Stimulated activated CD8-positive, alpha-beta memory T cell treated with anti-CD3 and anti-CD28 coated beads, Interleukin-4, amount 100 ng/mL, for 48 hours (primary cell): ENCODE measurements at regions not wholly inside any gene's neighbourhood (a gene's known extent, or its start where the extent isn't known, plus 50 kb on each side); places are given as distances from the start of the nearest gene placed in this dataset.

ENCODE experiments used
- DNase-seq: peaks from one replicate; pipeline ENCODE4 v3.0.0-alpha.2; 2020

GRCh38 chr4:123898946-123899666 is 502.5 kb downstream of the SPRY1 start:
- DNase-seq = no peak

GRCh38 chr4:123904882-123905281 is 508.3 kb downstream of the SPRY1 start:
- no peak for DNase-seq

- no peak for DNase-seq
Observed at GRCh38 chr4:123913598-123913997, 517.0 kb downstream of the SPRY1 start.

GRCh38 chr4:123916821-123917220 is 520.2 kb downstream of the SPRY1 start:
- no peak for DNase-seq

- DNase-seq = no peak
Observed at GRCh38 chr4:123919576-123920098, 523.0 kb downstream of the SPRY1 start.

GRCh38 chr4:123921339-123921738 is 524.7 kb downstream of the SPRY1 start:
- no peak for DNase-seq

GRCh38 chr4:123922847-123923246 is 526.3 kb downstream of the SPRY1 start:
- no peak for DNase-seq

GRCh38 chr4:123924536-123924935 is 527.9 kb downstream of the SPRY1 start:
- no peak for DNase-seq

GRCh38 chr4:123929565-123929964 is 533.0 kb downstream of the SPRY1 start:
- DNase-seq = no peak

- no peak for DNase-seq
Observed at GRCh38 chr4:123930996-123931395, 534.4 kb downstream of the SPRY1 start.

- DNase-seq = no peak
Observed at GRCh38 chr4:123934096-123934495, 537.5 kb downstream of the SPRY1 start.

- no peak for DNase-seq
Observed at GRCh38 chr4:123936621-123937043, 540.0 kb downstream of the SPRY1 start.

GRCh38 chr4:123937581-123937980 is 541.0 kb downstream of the SPRY1 start:
- no peak for DNase-seq

- no peak for DNase-seq
Observed at GRCh38 chr4:123939621-123940020, 543.0 kb downstream of the SPRY1 start.

- no peak for DNase-seq
Observed at GRCh38 chr4:123940604-123941003, 544.0 kb downstream of the SPRY1 start.

- DNase-seq = no peak
Observed at GRCh38 chr4:123941306-123941705, 544.7 kb downstream of the SPRY1 start.

GRCh38 chr4:123943976-123944375 is 547.4 kb downstream of the SPRY1 start:
- no peak for DNase-seq

- DNase-seq = no peak
Observed at GRCh38 chr4:123945301-123945700, 548.7 kb downstream of the SPRY1 start.

- no peak for DNase-seq
Observed at GRCh38 chr4:123950530-123950929, 553.9 kb downstream of the SPRY1 start.

- DNase-seq = no peak
Observed at GRCh38 chr4:123952530-123953274, 556.1 kb downstream of the SPRY1 start.

- DNase-seq = no peak
Observed at GRCh38 chr4:123953566-123953965, 557.0 kb downstream of the SPRY1 start.

GRCh38 chr4:123954220-123954619 is 557.6 kb downstream of the SPRY1 start:
- no peak for DNase-seq

- no peak for DNase-seq
Observed at GRCh38 chr4:123955167-123955800, 558.7 kb downstream of the SPRY1 start.

GRCh38 chr4:123956204-123956603 is 559.6 kb downstream of the SPRY1 start:
- no peak for DNase-seq
